Body of pancreas (tissue), 4 donors: ENCODE measurements at regions not wholly inside any gene's neighbourhood (a gene's known extent, or its start where the extent isn't known, plus 50 kb on each side); places are given as distances from the start of the nearest gene placed in this dataset.
"Not testable (repeated sequence)": the region's sequence is repeated elsewhere in the genome, so short reads cannot be mapped to it uniquely, and the experiment has no call there.

ENCODE experiments used
- ATAC-seq: fragments of 150-250 bp; one replicate; pipeline ENCODE4 v1.9.1; 2016
- DNase-seq, 4 donors: peaks; one replicate each; pipeline ENCODE4 v3.0.0-alpha.2; 2019
- H3K27ac ChIP-seq, 4 donors: fragments of 200-600 bp; sonication (generic); 1 replicate in 3 of 4; 2 replicates in 1 of 4; pipeline versions ENCODE4 v1.5.1 to v1.6.1; 2016 to 2019; ENCODE audit warnings: mild to moderate bottlenecking in 1 of 4, mixed read lengths in 1 of 4, moderate library complexity in 1 of 4
- H3K27me3 ChIP-seq, 2 donors: fragments of 200-600 bp; sonication (generic); one replicate each; pipeline ENCODE4 v1.6.0; 2016; ENCODE audit warnings: mild to moderate bottlenecking in 1 of 2
- H3K36me3 ChIP-seq, 2 donors: fragments of 200-600 bp; sonication (generic); replicated peaks in 1 of 2; 2 replicates each; pipeline ENCODE4 v1.5.1; 2016; ENCODE audit warnings: low read depth in 2 of 2; ENCODE audit not compliant: insufficient read depth in 1 of 2
- H3K4me1 ChIP-seq: fragments of 200-600 bp; sonication (generic); one replicate; pipeline ENCODE4 v1.6.0; 2016
- H3K4me3 ChIP-seq, 2 donors: fragments of 200-600 bp; sonication (generic); 1 replicate in 1 of 2; 2 replicates in 1 of 2; pipeline ENCODE4 v1.5.1; 2016 to 2019
- H3K9me3 ChIP-seq, 3 donors: fragments of 200-600 bp; sonication (generic); 1 replicate in 2 of 3; 2 replicates in 1 of 3; pipeline ENCODE4 v1.5.1; 2016
- POLR2A ChIP-seq, 3 donors: fragments of 450-650 bp; IDR thresholded peaks; one replicate each; pipeline ENCODE4 v1.6.1; 2016; ENCODE audit warnings: antibody characterized with exemption in 3 of 3, mild to moderate bottlenecking in 2 of 3
- WGBS, 2 donors: methylation state at CpG; one replicate each; pipeline ENCODE4 v1.1.5; 2017; 5-methylcytosine and 5-hydroxymethylcytosine counted together
- intact Hi-C: fragments of 100-400 bp; cut with DNase I; formaldehyde crosslinking; loops from one replicate; pipeline ENCODE4 v1.15.1; 2023
- TF ChIP-seq, protein P1 (sequence below), 7 experiments: fragments of 450-650 bp in 4 of 7; fragments of 200-600 bp in 3 of 7; sonication (generic) in 3 of 7; IDR thresholded peaks; one replicate each; pipeline ENCODE4 v1.5.1; 2016 to 2019; ENCODE audit warnings: antibody characterized with exemption in 7 of 7

DNA sequence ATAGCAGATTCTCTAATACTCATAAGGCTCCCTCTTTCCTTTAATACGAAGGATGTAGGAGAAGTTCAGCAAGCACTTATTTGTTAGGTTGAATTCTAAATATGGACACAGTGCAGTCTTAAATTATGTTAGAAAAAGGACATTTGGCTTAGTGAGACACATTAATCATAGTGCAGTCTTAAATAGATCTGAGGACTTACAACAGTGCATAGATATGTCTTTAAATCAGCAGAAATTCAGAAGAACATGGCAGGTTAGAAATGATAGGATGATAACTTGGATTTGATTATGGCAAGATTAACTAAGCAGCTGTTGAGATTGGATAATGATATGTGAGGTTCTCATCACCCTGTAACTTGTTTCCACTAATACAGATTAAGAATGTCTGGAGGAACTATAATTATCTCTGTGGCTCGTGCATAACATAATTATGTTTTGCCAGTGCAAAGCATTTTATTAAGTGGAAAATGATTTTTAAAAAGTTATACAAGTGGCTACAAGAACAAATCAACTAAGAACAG, 485.9 kb downstream of the USP25 start:
- DNase-seq = no peak
- no peak overlapping the region for H3K27ac ChIP-seq
- H3K27me3 ChIP-seq = no peaks in the 10 kb centered on the region
- 23% methylated on average over 2 of the region's 2 CpGs for WGBS, 2 donors
- ATAC-seq = no peak
- no peaks in the 10 kb centered on the region for H3K9me3 ChIP-seq
- no peaks in the 10 kb centered on the region for H3K4me1 ChIP-seq
- H3K4me3 ChIP-seq = no peak overlapping the region
- intact Hi-C loops = no loop called here
- H3K36me3 ChIP-seq = no peaks in the 10 kb centered on the region
- TF ChIP-seq, protein P1, sequence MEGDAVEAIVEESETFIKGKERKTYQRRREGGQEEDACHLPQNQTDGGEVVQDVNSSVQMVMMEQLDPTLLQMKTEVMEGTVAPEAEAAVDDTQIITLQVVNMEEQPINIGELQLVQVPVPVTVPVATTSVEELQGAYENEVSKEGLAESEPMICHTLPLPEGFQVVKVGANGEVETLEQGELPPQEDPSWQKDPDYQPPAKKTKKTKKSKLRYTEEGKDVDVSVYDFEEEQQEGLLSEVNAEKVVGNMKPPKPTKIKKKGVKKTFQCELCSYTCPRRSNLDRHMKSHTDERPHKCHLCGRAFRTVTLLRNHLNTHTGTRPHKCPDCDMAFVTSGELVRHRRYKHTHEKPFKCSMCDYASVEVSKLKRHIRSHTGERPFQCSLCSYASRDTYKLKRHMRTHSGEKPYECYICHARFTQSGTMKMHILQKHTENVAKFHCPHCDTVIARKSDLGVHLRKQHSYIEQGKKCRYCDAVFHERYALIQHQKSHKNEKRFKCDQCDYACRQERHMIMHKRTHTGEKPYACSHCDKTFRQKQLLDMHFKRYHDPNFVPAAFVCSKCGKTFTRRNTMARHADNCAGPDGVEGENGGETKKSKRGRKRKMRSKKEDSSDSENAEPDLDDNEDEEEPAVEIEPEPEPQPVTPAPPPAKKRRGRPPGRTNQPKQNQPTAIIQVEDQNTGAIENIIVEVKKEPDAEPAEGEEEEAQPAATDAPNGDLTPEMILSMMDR (IDR thresholded peaks at IDR 0.05) = no peak
- TF ChIP-seq POLR2A (IDR thresholded peaks at IDR 0.05) = no peak

DNA sequence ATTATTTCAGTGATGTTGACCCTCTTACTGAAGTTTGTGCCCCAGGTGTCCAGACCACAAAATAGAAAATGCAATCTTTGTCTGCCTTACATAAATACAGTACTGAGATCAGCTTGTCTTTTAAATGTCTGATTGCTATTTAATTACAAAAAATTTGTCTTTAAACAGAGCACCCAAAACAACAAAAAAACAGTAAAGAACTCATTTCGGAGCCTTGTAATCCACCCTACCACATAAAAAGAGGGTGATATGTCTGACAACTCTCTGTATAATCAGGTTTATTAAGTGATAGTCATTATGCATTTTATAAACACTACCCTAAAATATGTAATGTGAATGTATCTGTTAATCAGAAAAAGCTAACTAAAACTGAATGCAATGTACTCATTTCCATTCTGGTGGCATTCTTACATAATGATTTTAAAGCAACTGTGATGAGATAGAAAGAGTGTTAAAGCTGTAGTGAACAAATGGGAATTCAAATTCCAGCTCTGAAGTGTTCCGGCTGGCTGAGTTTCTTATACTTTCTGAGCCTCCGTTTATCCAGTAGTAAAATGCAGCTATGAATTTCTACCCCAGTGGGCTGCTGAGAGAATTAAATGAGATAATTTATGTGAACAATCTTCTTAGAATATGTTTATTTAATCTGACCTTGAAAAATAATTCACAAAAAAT, 486.6 kb downstream of the USP25 start:
- Histone ChIP-seq H3K27me3 (no peaks in the 10 kb centered on the region), H3K4me3 (no peak overlapping the region), H3K36me3 (no peaks in the 10 kb centered on the region), H3K9me3 (no peaks in the 10 kb centered on the region), H3K4me1 (no peaks in the 10 kb centered on the region), H3K27ac (no peak overlapping the region)
- WGBS, 2 donors = 55 to 57% methylated on average over 3 of the region's 3 CpGs
- intact Hi-C loops = no loop called here
- ATAC-seq (no peak), DNase-seq (no peak)
- TF ChIP-seq, protein P1 (IDR thresholded peaks at IDR 0.05) = no peak
- no peak for TF ChIP-seq POLR2A (IDR thresholded peaks at IDR 0.05)

DNA sequence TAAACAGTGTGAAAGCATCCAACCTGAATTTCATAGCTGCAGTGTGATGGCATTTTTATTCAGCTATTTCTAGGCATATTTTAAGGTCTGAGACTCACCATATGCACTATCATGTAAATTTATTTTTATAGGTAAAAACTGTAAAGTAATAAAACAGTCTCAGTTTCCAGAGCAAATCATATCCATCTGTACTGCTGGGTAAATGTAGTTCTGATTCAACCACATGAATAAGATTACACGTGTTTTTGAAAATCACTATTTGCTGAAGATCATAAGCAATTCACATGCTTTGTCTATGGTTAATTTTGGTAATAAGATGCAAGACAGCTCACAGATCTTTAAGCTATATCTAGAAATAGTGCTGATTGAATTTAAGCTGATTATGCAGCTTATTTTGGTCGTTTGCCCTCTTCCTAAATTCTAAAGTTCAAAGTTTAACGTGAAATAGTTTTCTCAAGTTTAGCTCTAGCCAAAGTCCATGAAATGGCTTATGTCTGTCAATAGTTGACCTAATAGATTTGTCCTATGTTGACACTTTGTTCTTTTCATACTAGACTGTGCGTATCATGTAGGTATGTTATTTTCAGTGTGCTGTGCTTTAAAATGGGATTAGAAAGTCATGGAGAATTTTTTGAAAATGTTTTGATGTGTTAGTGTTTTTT, 489.0 kb downstream of the USP25 start:
- H3K4me3 ChIP-seq = no peak overlapping the region
- WGBS, 2 donors = 38 to 52% methylated on average over 4 of the region's 4 CpGs
- no peaks in the 10 kb centered on the region for H3K4me1 ChIP-seq
- no peaks in the 10 kb centered on the region for H3K36me3 ChIP-seq
- H3K27ac ChIP-seq = no peak overlapping the region
- no peak for ATAC-seq
- intact Hi-C loops = no loop called here
- TF ChIP-seq, protein P1 (IDR thresholded peaks at IDR 0.05) = no peak
- TF ChIP-seq POLR2A (IDR thresholded peaks at IDR 0.05) = no peak
- no peaks in the 10 kb centered on the region for H3K9me3 ChIP-seq
- no peaks in the 10 kb centered on the region for H3K27me3 ChIP-seq
- no peak for DNase-seq

DNA sequence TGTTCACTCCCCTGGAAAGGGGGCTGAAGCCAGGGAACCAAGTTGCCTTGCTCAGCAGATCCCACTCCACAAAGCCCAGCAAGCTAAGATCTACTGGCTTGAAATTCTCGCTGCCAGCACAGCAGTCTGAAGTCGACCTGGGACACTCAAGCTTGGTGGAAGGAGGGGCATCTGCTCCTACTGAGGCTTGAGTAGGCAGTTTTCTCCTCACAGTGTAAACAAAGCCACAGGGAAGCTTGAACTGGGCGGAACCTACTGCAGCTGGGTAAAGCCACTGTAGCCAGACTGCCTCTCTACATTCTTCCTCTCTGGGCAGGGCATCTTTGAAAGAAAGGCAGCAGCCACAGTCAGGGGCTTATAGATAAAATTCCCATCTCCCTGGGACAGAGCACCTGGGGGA, 495.0 kb downstream of the USP25 start:
- H3K27me3 ChIP-seq, H3K4me3 ChIP-seq, intact Hi-C loops, H3K4me1 ChIP-seq, H3K27ac ChIP-seq, H3K36me3 ChIP-seq, ATAC-seq, DNase-seq, H3K9me3 ChIP-seq: not testable (repeated sequence)
- WGBS, 2 donors = 59 to 100% methylated on average over 1 to 3 of the region's 3 CpGs

- ATAC-seq (no peak), DNase-seq (no peak)
- no peak for TF ChIP-seq POLR2A (IDR thresholded peaks at IDR 0.05)
- TF ChIP-seq, protein P1 (IDR thresholded peaks at IDR 0.05) = no peak
- no peaks in the 10 kb centered on the region for H3K4me1 ChIP-seq
- intact Hi-C loops = no loop called here
- no peak overlapping the region for H3K4me3 ChIP-seq
- no peaks in the 10 kb centered on the region for H3K36me3 ChIP-seq
- H3K27me3 ChIP-seq = no peaks in the 10 kb centered on the region
- H3K27ac ChIP-seq = no peak overlapping the region
- H3K9me3 ChIP-seq = no peaks in the 10 kb centered on the region
- 51 to 55% methylated on average over 11 of the region's 11 CpGs for WGBS, 2 donors
Measured at GRCh38 chr21:16239659-16240265, 510.0 kb downstream of the USP25 start.
